Effector memory CD4-positive, alpha-beta T cell (primary cell): ENCODE measurements at regions not wholly inside any gene's neighbourhood (a gene's known extent, or its start where the extent isn't known, plus 50 kb on each side); places are given as distances from the start of the nearest gene placed in this dataset.

ENCODE experiments used
- DNase-seq, 3 donors: peaks; one replicate each; pipeline ENCODE4 v3.0.0-alpha.2; 2020
- H3K27ac ChIP-seq: 2 replicates; pipeline ENCODE4 v1.7.0; 2013; ENCODE audit warnings: mild to moderate bottlenecking, low read length, moderate library complexity; ENCODE audit not compliant: insufficient read depth, poor library complexity, severe bottlenecking
- H3K27me3 ChIP-seq: replicated peaks from 2 replicates; pipeline ENCODE4 v1.7.0; 2013; ENCODE audit warnings: mild to moderate bottlenecking, low read length; ENCODE audit not compliant: insufficient read depth, control insufficient read depth, poor library complexity, severe bottlenecking
- H3K36me3 ChIP-seq: 2 replicates; pipeline ENCODE4 v1.7.0; 2013; ENCODE audit warnings: mild to moderate bottlenecking, low read length, moderate library complexity; ENCODE audit not compliant: control insufficient read depth, insufficient read depth
- H3K4me1 ChIP-seq: 2 replicates; pipeline ENCODE4 v1.7.0; 2013; ENCODE audit warnings: low read length, mild to moderate bottlenecking; ENCODE audit not compliant: control insufficient read depth, insufficient read depth, poor library complexity, severe bottlenecking
- H3K4me3 ChIP-seq: 2 replicates; pipeline ENCODE4 v1.7.0; 2013; ENCODE audit warnings: low read length, low read depth, mild to moderate bottlenecking; ENCODE audit not compliant: insufficient read depth, poor library complexity, severe bottlenecking
- H3K9me3 ChIP-seq: 2 replicates; pipeline ENCODE4 v1.7.0; 2013; ENCODE audit warnings: mild to moderate bottlenecking, low read length, moderate library complexity; ENCODE audit not compliant: control insufficient read depth

DNA sequence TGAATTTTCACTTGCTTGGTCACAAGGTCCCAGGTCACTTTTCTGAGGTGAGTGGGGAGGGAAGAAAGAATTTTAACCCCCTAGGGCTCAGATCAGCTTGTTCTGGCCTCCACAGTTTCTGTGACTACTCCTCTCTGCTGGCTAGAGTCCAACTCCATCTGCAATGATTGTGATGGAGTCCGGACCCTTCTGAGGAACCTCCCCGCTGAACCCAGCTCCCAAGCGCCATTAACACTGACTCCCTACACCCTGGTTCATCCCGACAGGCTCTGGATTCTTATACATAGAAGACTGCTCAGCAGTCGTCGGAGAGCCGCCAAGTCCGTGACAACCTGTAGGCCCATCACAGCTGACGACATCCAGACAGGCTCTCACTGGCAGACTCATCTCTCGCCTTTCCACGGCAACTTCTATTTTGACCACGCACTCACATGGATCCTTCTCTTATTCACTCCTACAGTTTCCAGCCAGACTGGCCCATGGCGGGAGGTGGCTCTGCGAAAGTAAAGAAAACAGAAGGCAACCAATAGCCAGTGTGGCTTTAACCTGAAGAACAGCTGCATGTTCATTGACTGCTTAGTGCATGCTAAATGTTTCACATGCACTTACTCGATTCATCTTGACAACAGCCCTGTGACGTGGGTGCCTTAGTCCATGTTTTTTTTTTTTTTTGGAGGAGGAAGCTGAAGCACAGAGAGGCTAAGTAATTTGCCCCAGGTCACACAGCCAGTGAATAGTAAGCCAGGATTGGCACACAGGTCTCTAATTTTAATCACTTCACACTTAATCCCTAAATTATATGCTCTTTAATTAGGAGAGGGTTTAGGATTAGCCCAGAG lies 68.0 kb upstream of the PRDM11 start:
- Histone ChIP-seq H3K4me1 (peaks cover 26% of the 10 kb centered on the region), H3K27ac (no peak overlapping the region), H3K27me3 (no peaks in the 10 kb centered on the region), H3K36me3 (no peaks in the 10 kb centered on the region), H3K4me3 (no peak overlapping the region), H3K9me3 (no peaks in the 10 kb centered on the region)
- DNase-seq = no peak

DNA sequence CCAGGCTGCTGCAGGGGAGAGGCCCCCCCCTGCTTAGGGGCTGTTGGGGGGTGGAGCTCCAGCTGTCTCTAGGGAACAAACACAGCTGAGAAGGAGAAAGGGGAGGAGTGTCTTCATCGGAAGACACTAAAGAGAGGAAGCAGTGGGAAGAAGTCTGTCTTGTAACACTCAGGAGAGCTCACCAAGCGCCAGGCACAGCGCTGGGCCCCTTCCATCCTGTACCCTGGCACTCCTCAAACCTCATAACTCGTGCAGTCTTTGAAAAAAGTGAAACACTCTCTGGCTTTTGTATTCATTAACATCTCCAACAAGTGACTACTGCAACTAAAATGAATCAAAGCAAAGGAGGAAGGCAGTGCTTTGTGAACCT lies 67.4 kb upstream of the PRDM11 start:
- Histone ChIP-seq H3K27ac (no peak overlapping the region), H3K27me3 (no peaks in the 10 kb centered on the region), H3K9me3 (no peaks in the 10 kb centered on the region), H3K36me3 (no peaks in the 10 kb centered on the region), H3K4me1 (peaks cover 26% of the 10 kb centered on the region), H3K4me3 (no peak overlapping the region)
- DNase-seq = no peak

DNA sequence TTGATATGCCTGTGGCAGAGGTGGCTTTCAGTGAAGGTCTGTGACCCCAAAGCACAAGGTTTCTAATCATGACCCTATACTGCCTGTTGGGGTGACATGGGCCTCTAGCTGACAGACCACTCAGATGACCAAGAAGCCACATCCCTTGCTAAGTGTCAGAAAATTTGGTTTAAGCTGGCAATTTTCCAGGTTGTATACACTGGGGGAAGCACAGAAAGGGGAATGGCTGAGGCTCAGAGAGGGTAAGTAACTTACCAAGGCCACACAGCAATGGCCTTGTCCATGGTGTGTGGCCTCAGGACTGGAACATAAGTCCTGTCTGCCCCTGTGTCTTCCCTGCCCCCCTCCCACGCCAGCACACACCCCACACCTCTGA lies 66.9 kb upstream of the PRDM11 start:
- no peak for DNase-seq
- no peak overlapping the region for H3K27ac ChIP-seq
- no peaks in the 10 kb centered on the region for H3K27me3 ChIP-seq
- no peaks in the 10 kb centered on the region for H3K9me3 ChIP-seq
- no peaks in the 10 kb centered on the region for H3K36me3 ChIP-seq
- no peak overlapping the region for H3K4me3 ChIP-seq
- peaks cover 26% of the 10 kb centered on the region for H3K4me1 ChIP-seq

DNA sequence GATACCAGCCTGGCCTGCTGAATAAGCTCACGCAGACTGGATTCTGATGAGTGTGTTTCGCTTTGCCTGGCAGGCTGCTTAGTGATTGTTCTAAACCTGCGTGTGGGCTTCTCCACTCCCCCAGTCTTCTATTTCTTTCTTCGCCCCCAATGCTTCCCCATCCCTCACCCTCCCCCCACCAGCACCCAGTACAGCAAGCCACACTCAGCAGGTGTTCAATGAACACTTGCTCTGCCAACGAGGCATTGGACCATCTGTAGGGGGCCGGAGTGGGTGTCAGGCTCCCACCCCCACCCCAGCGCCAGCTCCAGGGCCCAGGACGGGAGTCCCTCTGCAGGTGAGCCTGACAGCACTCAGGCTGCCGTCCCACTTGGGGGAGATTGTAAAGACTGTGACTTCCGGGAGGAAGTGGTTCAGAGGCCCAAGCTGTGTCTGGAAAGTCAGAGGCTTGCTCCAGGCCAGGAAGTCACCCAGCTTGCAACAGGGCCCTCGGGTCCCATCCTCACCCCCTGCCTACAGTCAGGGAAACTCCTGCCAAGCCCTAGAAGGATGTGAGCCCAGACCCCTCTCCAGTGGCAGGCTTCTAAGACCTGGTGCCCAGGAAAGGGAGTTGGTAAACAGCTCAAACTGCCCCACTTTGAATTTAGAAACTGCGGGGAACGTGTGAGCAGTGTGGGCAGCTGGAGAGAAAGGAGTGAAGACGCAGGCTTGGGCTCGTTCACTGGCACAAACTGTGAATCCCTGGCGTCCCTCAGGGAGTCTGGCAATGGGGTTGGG lies 66.3 kb upstream of the PRDM11 start:
- Histone ChIP-seq H3K4me3 (peak overlapping the region; percentile 29), H3K27ac (peak overlapping the region; percentile 59)

GRCh38 chr11:45082744-45083543 lies 63.5 kb upstream of the PRDM11 start:
- H3K27ac ChIP-seq = no peak overlapping the region
- H3K4me1 ChIP-seq = peaks cover 26% of the 10 kb centered on the region

More for the DNA sequence above, 66.3 kb upstream of the PRDM11 start:
- no peaks in the 10 kb centered on the region for H3K36me3 ChIP-seq
- DNase-seq = peak; percentile 38 to 50 (median 43)
- H3K27me3 ChIP-seq = no peaks in the 10 kb centered on the region
- peaks cover 26% of the 10 kb centered on the region for H3K4me1 ChIP-seq
- H3K9me3 ChIP-seq = no peaks in the 10 kb centered on the region

DNA sequence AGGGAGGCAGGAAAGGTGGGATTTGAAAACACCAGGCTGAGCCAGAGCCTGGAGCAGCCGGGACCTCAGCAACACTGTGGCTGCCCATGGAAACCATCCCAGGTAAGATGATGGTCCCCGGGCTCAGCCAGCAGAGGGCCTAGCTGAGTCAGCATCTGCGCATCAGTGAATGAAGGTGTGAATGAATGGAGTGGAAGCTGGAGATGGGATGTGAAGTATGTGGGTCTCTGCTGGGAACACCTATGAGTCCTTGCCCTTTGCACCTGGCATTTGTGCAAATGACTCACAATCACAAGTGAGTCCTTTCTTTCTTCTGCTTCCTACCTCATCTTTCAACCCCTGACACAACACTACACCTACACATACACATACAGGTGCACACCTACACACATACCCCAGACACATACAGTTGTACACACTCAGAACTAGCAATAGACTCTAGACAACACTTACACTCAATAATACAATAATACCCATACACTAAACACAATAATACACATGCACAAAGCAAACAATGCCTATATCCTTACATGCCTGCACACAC lies 62.8 kb upstream of the PRDM11 start:
- DNase-seq = no peak
- Histone ChIP-seq H3K36me3 (no peaks in the 10 kb centered on the region), H3K4me3 (no peak overlapping the region), H3K27ac (no peak overlapping the region), H3K27me3 (no peaks in the 10 kb centered on the region), H3K4me1 (peaks cover 26% of the 10 kb centered on the region), H3K9me3 (no peaks in the 10 kb centered on the region)

More at GRCh38 chr11:45082744-45083543, 63.5 kb upstream of the PRDM11 start:
- no peak for DNase-seq
- Histone ChIP-seq H3K4me3 (no peak overlapping the region), H3K27me3 (no peaks in the 10 kb centered on the region), H3K9me3 (no peaks in the 10 kb centered on the region), H3K36me3 (no peaks in the 10 kb centered on the region)

GRCh38 chr11:45085646-45086501 lies 60.6 kb upstream of the PRDM11 start:
- no peak for DNase-seq
- Histone ChIP-seq H3K27me3 (no peaks in the 10 kb centered on the region), H3K9me3 (no peaks in the 10 kb centered on the region), H3K36me3 (no peaks in the 10 kb centered on the region), H3K4me3 (no peak overlapping the region), H3K4me1 (peaks cover 4% of the 10 kb centered on the region), H3K27ac (no peak overlapping the region)

GRCh38 chr11:45086526-45086925 lies 59.9 kb upstream of the PRDM11 start:
- Histone ChIP-seq H3K4me1 (no peaks in the 10 kb centered on the region), H3K27ac (no peak overlapping the region), H3K4me3 (no peak overlapping the region), H3K9me3 (no peaks in the 10 kb centered on the region), H3K27me3 (no peaks in the 10 kb centered on the region), H3K36me3 (no peaks in the 10 kb centered on the region)
- DNase-seq = no peak
